GM23248 (cell line): ENCODE measurements at regions not wholly inside any gene's neighbourhood (a gene's known extent, or its start where the extent isn't known, plus 50 kb on each side); places are given as distances from the start of the nearest gene placed in this dataset.

Source experiments
- EZH2 ChIP-seq: fragments of 200-600 bp; sonication (generic); IDR thresholded peaks from 2 replicates; pipeline ENCODE4 v1.6.1; 2018; ENCODE audit warnings: antibody characterized with exemption, mild to moderate bottlenecking; ENCODE audit not compliant: insufficient read depth, poor library complexity, severe bottlenecking
- EZH2phosphoT487 ChIP-seq: fragments of 200-600 bp; sonication (generic); IDR thresholded peaks from 2 replicates; pipeline ENCODE4 v1.6.1; 2018; ENCODE audit warnings: antibody characterized with exemption, moderate library complexity, mild to moderate bottlenecking, low read depth; ENCODE audit not compliant: insufficient read depth

DNA sequence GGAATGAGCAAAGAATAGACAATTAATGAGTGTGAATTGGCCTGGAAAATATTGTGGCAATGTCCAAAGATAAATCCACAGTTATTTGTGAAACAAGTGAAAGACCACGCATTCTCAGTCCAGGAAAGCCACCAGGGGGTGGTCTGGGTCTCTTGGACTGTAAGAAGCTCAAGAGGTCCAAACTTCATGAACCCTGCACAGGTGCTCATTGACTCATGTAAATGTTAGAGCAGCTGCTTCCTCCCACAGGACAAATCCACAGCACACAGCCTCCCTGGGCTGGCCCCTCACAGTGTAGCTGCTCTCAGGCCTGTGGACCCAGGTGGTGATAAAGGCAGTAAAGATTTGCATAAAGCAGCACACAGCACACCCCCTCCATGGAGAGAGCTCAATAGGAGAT, 114.0 kb downstream of the ZNF280B start:
- TF ChIP-seq EZH2 (no peak), EZH2phosphoT487 (no peak)
